Prostate gland (tissue), 2 donors: ENCODE measurements at regions not wholly inside any gene's neighbourhood (a gene's known extent, or its start where the extent isn't known, plus 50 kb on each side); places are given as distances from the start of the nearest gene placed in this dataset.

Experiments
- POLR2A ChIP-seq: fragments of 450-650 bp; IDR thresholded peaks from one replicate; pipeline ENCODE4 v1.6.1; 2016; ENCODE audit warnings: antibody characterized with exemption, mild to moderate bottlenecking
- TF ChIP-seq, protein P1 (sequence below), 4 experiments: fragments of 200-600 bp in 2 of 4; fragments of 450-650 bp in 2 of 4; sonication (generic) in 2 of 4; IDR thresholded peaks; 1 replicate in 3 of 4; 2 replicates in 1 of 4; pipeline ENCODE4 v1.5.1; 2016 to 2019; ENCODE audit warnings: antibody characterized with exemption in 4 of 4, mild to moderate bottlenecking in 2 of 4, moderate library complexity in 2 of 4

DNA sequence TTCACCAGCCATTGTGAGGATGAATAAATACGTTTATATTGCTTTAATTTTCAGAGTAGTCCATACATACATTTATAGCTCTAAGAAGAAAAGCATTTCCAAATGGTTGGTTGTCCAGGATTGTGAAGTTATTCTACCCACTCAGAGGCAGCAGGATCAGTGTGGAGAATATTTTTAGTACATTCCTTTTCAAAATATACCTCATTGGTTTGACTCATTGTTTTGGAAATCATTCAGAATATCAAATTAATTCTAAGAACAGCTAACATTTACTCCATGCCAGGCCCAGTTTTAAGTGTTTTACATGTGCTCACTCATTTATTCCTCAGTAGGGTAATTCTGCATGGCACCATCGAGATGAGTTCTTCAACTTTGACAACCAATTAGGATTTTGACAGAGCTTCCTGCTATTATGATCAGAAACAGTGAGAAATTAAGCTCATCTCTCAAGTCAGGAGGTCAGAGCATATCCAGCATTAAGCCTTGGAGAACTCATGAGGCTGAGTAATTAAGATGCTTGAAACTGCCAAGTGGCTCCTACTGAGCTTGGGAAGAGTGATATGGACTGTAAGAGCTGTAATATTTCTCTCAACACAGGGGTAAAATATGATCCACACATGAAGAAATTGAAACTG lies 153.3 kb upstream of the CLEC14A start:
- TF ChIP-seq, protein P1, sequence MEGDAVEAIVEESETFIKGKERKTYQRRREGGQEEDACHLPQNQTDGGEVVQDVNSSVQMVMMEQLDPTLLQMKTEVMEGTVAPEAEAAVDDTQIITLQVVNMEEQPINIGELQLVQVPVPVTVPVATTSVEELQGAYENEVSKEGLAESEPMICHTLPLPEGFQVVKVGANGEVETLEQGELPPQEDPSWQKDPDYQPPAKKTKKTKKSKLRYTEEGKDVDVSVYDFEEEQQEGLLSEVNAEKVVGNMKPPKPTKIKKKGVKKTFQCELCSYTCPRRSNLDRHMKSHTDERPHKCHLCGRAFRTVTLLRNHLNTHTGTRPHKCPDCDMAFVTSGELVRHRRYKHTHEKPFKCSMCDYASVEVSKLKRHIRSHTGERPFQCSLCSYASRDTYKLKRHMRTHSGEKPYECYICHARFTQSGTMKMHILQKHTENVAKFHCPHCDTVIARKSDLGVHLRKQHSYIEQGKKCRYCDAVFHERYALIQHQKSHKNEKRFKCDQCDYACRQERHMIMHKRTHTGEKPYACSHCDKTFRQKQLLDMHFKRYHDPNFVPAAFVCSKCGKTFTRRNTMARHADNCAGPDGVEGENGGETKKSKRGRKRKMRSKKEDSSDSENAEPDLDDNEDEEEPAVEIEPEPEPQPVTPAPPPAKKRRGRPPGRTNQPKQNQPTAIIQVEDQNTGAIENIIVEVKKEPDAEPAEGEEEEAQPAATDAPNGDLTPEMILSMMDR (IDR thresholded peaks at IDR 0.05), result no peak
- no peak for TF ChIP-seq POLR2A
